ENCODE measurements at regions not wholly inside any gene's neighbourhood (a gene's known extent, or its start where the extent isn't known, plus 50 kb on each side); places are given as distances from the start of the nearest gene placed in this dataset.

GRCh38 chr12:24079083-24079482, 129.6 kb upstream of the SOX5 start:
- Histone ChIP-seq H3K36me3 (ENCODE audit: control insufficient read depth, insufficient read depth, low read length) (no peaks in the 10 kb centered on the region), H2BK15ac (ENCODE audit: low read depth, low read length) (no peak overlapping the region), H3K14ac (replicated peaks; ENCODE audit: low read depth, low read length) (no peak overlapping the region), H3K4me2 (ENCODE audit: low read depth, low read length) (no peak overlapping the region), H2BK20ac (ENCODE audit: low read depth, low read length) (no peak overlapping the region), H3K4me1 (ENCODE audit: control insufficient read depth, insufficient read depth, low read length) (no peaks in the 10 kb centered on the region; the same call in 1 of the 2 replicates), H3K27me3 (ENCODE audit: control insufficient read depth, insufficient read depth, low read length) (no peaks in the 10 kb centered on the region), H3K4me3 (ENCODE audit: insufficient read depth, low read depth, low read length) (no peak overlapping the region), H2AFZ (replicated peaks; ENCODE audit: low read length, poor library complexity) (no peak overlapping the region), H3K9ac (ENCODE audit: low read depth, low read length) (no peak overlapping the region), H3K79me1 (ENCODE audit: low read depth in 1 of 2, low read length in 2 of 2) (no peaks in the 10 kb centered on the region), H2AK5ac (ENCODE audit: low read depth, low read length) (no peak overlapping the region), H2BK5ac (ENCODE audit: low read depth, low read length, poor library complexity, severe bottlenecking) (no peak overlapping the region), H3K56ac (ENCODE audit: extremely low read depth, insufficient read depth, low read length) (no peak overlapping the region), H3K23ac (ENCODE audit: low read depth, low read length) (no peak overlapping the region), H4K5ac (ENCODE audit: low read depth, low read length) (no peak overlapping the region), H3K9me1 (ENCODE audit: insufficient read depth, low read length) (no peaks in the 10 kb centered on the region), H2BK120ac (ENCODE audit: low read depth, low read length) (no peak overlapping the region), H4K91ac (ENCODE audit: insufficient read depth, low read depth, low read length) (no peak overlapping the region), H3K27ac (ENCODE audit: insufficient read depth, low read length) (no peak overlapping the region), H4K20me1 (ENCODE audit: insufficient read depth, low read length) (no peaks in the 10 kb centered on the region), H2AK9ac (replicated peaks; ENCODE audit: low read depth, low read length, poor library complexity) (no peak overlapping the region), H3K4ac (ENCODE audit: low read depth, low read length) (no peak overlapping the region), H3K18ac (ENCODE audit: low read depth, low read length) (no peak overlapping the region), H3K9me3 (ENCODE audit: control insufficient read depth, insufficient read depth, low read length) (no peaks in the 10 kb centered on the region), H4K8ac (ENCODE audit: low read depth in 2 of 2, low read length in 2 of 2) (no peak overlapping the region)
- TF ChIP-seq, protein P1, sequence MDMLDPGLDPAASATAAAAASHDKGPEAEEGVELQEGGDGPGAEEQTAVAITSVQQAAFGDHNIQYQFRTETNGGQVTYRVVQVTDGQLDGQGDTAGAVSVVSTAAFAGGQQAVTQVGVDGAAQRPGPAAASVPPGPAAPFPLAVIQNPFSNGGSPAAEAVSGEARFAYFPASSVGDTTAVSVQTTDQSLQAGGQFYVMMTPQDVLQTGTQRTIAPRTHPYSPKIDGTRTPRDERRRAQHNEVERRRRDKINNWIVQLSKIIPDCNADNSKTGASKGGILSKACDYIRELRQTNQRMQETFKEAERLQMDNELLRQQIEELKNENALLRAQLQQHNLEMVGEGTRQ (IDR thresholded peaks at IDR 0.05; ENCODE audit: low read depth, low read length): no peak
- TF ChIP-seq CEBPB (IDR thresholded peaks at IDR 0.05; ENCODE audit: low read depth, low read length): no peak
- TF ChIP-seq CTCF (conservative IDR thresholded peaks at IDR 0.05; ENCODE audit: low read depth, low read length): no peak
- no peak for TF ChIP-seq SMC3 (IDR thresholded peaks at IDR 0.05; ENCODE audit: low read depth, low read length)
- no peak for TF ChIP-seq NFE2L2 (IDR thresholded peaks at IDR 0.05; ENCODE audit: low read depth, low read length)
- TF ChIP-seq MAZ (IDR thresholded peaks at IDR 0.05; ENCODE audit: borderline replicate concordance, low read depth, low read length): no peak
- TF ChIP-seq CHD1 (IDR thresholded peaks at IDR 0.05; ENCODE audit: low read depth, low read length): no peak
- no peak for TF ChIP-seq RFX5 (IDR thresholded peaks at IDR 0.05; ENCODE audit: low read depth, low read length)
- TF ChIP-seq RAD21 (IDR thresholded peaks at IDR 0.05; ENCODE audit: low read length): no peak
- no peak for TF ChIP-seq RCOR1 (IDR thresholded peaks at IDR 0.05; ENCODE audit: insufficient replicate concordance, low read length)
- no peak for TF ChIP-seq ELK1 (IDR thresholded peaks at IDR 0.05; ENCODE audit: borderline replicate concordance, low read depth, low read length)
- TF ChIP-seq FOS (IDR thresholded peaks at IDR 0.05; ENCODE audit: low read depth, low read length): no peak
- TF ChIP-seq POLR2A (IDR thresholded peaks at IDR 0.05; ENCODE audit: low read depth, low read length): no peak
- TF ChIP-seq MXI1 (IDR thresholded peaks at IDR 0.05; ENCODE audit: borderline replicate concordance, low read depth, low read length): no peak
- TF ChIP-seq MAFK (IDR thresholded peaks at IDR 0.05; ENCODE audit: low read depth, low read length): no peak
- TF ChIP-seq BHLHE40 (IDR thresholded peaks at IDR 0.05; ENCODE audit: low read depth, low read length): no peak
- DNase-seq (no peak), ATAC-seq (ENCODE audit: low read depth) (no peak)
- CTCF ChIA-PET: interaction anchor here (0.6 kb wide), 1 partner anchor 261 kb away, joined by 7 read pairs; no protein-coding TSS in a partner anchor
- POLR2A ChIA-PET (ENCODE audit: unreplicated experiment): no interaction called here
- WGBS, 2 experiments (ENCODE audit: extremely low coverage in 2 of 2, insufficient read length in 1 of 2): no CpG with 5 or more reads among the region's 2 CpGs
- intact Hi-C loops (cut with micrococcal nuclease): no loop called here
- in situ Hi-C loops (cut with MboI; ENCODE audit: low sequenced_read_pairs): no loop called here
- dilution Hi-C loops (cut with HindIII; ENCODE audit: low sequenced_read_pairs, unreplicated experiment): no loop called here
- BruUV-seq (replicated peaks): no TSS peak

Data from IMR-90 (cell line).